T-helper 1 cell (primary cell): ENCODE measurements at regions not wholly inside any gene's neighbourhood (a gene's known extent, or its start where the extent isn't known, plus 50 kb on each side); places are given as distances from the start of the nearest gene placed in this dataset.

Source experiments
- DNase-seq, 5 donors: peaks; one replicate each; pipeline ENCODE4 v3.0.0-alpha.2; 2012 to 2020

DNA sequence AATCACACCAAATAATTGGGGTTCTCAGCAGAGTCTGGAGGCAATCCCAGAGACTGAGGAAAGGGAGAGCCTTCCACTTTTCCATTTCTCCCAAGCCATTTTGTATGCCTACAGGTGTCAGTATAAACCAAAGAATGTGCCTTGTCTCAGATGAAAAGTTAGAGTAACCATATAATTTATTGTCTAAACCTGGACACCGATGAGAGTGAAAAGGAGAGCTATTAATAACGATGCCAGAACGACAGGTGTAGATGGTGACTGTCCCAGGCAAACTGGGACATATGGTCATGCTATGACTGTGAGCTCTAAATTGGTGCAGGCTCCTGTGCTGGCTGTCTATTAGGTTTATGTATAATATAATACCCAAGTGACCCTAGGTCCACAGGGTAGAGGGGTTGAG, 219.6 kb downstream of the ARHGAP12 start:
- DNase-seq, result no peak

DNA sequence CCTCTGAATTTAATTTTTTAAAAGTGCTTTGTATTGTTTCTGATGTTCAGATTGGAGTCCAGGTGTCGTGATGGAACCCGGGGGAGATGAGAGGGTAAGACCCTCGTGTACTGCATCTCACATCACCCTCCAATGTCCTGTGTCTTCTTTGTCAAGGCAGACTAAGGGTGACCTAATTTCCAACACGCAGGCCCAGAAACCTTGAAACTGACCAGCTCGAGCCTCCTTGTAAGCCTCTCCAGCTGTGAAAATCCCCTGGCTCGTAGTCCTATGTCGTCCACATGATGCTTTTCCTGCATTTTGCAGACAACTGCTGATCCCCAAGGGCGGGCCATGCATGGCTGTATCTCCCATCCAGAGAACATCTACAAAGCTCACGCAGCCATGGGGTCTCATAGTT, 220.2 kb downstream of the ARHGAP12 start:
- no peak for DNase-seq

DNA sequence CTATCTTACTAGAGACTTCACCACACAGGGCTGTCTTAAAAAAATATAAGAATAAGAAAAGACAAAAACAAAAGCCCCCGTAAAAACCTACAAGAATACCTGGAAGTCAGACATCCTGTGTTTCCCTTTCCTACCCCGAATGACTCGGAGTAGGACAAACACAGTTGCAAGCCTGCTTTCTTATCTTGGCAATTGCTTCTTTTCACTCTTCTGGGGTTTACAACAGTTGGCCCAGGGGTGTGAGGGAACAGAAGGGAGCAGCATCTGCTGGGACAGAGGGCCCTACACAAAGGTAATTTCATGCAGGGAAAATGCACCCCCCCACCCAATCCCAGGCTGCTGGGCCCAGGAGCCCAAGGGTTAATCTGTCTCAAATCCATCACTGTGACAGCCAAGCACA, 220.6 kb downstream of the ARHGAP12 start:
- DNase-seq, result no peak

DNA sequence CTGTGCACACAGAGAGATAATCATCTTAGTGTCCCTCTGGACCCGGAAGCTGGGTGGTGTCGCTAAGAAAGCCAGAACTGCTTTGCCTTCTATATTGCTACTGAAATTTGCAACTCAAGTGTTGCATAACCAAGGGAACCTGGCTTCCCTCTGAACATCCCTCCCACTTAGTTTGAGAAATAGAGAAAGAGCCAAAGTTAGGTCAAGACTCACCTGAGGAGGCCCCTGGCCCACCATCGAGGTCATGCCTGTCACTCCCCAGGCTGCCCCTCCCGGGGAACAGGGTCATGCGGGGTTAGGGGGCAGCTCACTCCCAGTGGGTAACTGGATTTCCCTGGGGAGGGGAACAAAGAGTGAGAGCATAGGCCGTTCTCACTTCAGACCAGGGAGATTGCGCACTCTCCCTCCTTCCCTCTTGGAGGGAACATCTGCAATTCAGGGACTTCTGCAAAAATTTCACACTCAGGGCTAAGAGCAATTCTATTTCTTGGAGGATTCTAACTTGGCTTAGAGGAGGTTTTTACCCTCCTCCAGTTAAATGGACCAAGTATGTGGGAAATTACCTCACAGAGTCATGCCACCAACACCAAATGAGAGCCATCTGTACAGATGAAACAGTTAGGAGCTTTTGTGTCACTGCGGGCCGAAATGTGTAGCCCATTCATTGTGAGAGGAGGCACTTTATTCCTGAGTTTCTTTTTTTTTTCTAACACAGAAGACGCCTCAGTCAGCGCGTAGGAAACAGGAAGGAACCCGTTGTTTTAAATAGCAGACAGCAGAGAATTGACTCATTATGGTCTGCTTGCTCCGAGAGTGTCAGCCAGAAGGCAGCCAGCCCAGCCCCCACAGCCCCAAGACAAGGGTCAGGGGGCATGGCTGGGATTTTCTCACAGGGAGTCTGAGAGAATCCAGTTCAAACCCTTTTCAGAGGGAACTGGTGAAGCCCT, 221.3 kb downstream of the ARHGAP12 start:
- DNase-seq, result peak in 1 of 5 donors; percentile 84

DNA sequence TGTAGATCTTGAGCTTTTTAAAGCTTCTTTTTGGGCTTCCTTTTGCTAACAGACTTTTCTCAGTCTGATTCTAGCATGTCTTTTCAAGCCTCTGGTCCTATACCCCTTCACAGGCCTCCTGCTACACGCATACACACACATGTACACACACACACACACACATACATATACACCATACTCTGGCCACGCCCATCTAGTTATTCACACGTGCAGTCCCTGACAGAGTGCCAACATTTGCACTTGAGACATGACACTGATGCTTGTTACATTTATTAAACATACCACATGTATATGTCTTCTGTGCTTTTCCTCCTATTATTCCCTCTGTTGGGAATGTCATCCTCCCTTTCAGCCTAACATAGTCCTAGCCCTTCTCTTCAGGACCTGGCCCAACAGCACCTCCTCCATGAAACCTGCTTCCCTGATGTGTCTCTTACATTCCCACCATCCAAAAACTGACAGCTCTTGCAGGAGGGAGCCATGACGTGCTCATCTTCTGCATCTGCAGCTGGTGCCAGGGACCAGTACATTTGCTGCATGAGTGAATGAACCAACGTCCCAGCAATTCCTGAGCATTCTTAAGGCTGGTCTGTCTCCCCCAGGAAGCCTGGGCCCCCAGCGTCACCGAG, 222.1 kb downstream of the ARHGAP12 start:
- DNase-seq, result no peak

DNA sequence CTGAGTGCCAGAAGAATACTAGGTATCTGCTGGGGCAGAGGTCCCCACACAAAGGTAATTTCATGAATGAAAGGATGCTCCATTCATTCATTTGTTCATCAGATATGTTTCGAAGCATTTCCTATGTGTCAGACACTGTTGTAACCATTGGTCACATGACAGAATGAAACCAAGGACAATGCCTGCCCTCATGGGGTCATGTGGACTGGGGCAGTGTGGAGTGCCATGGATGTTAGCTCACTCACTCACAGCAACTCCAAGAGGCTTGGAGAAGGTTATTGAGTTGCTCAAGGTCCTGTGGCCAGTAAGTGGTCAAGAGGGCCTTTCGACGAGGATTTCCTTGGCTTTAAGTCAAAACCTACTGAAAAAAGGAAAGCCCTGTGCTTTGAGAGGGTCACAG, 223.5 kb downstream of the ARHGAP12 start:
- no peak for DNase-seq

- no peak for DNase-seq
These were observed 224.4 kb downstream of the ARHGAP12 start for GRCh38 chr10:31704195-31704594.

DNA sequence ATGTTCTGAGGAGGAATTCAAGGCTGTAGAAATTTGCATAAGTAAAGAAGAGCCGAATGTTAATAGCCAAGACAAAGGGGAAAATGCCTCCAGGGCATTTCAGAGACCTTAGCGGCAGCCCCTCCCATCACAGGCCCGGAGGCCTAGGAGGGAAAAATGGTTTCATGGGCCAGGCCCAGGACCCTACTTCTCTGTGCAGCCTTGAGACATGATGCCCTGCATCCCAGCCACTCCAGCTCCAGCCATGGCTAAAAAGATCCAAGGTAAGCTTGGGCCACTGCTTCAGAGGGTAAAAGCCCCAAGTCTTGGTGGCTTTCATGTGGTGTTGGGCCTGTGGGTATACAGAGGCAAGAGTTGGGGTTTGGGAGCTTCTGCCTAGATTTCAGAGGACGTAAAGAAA, 225.7 kb downstream of the ARHGAP12 start:
- DNase-seq, result no peak

DNA sequence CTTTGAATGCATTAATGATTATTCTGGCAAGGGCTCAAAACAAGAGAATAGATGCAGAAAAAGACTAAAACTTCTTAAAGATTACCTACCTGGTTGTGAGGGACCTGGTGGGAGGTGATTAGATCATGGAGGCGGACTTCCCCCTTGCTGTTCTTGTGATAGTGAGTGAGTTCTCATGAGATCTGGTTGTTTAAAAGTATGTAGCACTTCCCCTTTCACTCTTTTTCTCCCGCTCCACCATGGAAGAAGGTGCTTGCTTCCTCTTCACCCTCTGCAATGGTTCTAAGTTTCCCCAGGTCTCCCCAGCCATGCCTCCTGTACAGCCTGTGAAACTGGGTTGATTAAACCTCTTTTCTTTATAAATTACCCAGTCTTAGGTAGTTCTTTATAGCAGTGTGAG, 226.6 kb downstream of the ARHGAP12 start:
- no peak for DNase-seq

DNA sequence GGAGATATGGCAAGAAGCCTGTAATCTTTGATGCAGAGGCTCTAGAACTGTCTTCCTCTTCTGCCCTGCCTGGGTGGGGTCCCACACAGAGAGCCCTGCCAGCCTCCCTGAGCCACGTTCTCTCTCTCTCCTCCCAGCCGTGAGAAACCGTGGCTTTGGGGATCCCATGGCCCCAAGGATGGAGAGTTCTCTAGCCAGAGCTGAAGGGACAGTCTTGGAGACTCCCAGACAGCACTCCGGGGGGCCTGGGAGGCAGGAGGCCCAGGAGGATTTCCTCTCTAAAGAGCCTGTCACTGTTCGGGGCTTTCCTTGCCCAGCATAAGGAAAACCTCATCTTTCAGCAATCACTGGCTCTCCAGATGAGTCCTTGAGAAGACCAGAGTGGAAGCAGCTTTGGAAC, 227.1 kb downstream of the ARHGAP12 start:
- DNase-seq, result no peak

- no peak for DNase-seq
These were observed 228.4 kb downstream of the ARHGAP12 start for GRCh38 chr10:31700181-31700611.

DNA sequence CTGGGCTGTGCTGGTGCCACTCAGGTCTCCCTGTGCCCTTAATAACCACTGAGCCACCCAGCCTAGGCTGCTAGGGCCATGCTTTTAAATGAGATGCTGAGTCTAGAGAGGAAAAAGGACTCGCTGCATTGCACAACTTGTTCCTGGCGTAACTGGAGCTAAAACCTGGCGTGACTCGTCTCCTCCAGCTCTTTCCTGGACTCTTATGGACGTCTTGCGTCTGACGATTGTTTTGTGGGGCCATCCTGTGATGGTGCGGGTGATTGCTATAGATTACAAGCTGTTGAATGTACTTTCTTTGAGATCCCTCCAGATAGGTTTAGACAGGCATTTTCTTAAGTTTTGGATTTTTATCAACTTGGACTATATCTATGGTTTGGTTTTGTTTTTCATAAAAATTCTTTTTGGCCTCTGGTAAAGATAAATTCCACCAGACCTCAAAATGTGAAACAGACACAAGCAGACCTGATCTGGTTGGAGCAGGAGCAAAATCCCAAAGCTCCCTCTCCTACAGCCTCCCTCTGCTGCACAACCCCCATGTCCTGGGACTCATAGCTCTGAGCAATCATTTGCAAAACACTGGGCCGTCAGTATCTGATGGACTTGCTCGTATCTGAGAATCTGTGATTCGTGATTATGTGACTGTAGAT, 230.3 kb downstream of the ARHGAP12 start:
- no peak for DNase-seq

- DNase-seq, result no peak
These were observed 231.1 kb downstream of the ARHGAP12 start for GRCh38 chr10:31697271-31698180.

- DNase-seq, result no peak
These were observed 233.4 kb downstream of the ARHGAP12 start for GRCh38 chr10:31694929-31695837.

GRCh38 chr10:31694126-31694685, 234.4 kb downstream of the ARHGAP12 start:
- DNase-seq, result no peak

- no peak for DNase-seq
These were observed 235.1 kb downstream of the ARHGAP12 start for GRCh38 chr10:31693491-31693890.

DNA sequence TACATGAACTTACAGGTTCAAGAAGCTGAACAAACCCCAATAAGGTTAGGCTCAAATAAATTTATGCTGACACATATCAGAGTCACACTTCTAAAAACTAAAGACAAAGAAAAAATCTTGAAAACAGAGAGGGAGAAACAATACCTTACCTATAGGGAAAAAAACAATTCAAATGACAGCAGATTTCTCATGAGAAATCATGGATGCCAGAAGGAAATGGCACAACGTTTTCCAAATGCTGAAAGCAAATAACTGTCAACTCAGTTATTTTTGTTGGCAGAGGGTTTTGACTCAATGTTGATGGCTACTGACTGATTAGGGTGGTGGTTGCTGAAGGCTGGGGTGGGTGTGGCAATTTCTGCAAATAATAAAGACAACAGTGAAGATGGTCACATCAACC, 239.4 kb downstream of the ARHGAP12 start:
- no peak for DNase-seq

DNA sequence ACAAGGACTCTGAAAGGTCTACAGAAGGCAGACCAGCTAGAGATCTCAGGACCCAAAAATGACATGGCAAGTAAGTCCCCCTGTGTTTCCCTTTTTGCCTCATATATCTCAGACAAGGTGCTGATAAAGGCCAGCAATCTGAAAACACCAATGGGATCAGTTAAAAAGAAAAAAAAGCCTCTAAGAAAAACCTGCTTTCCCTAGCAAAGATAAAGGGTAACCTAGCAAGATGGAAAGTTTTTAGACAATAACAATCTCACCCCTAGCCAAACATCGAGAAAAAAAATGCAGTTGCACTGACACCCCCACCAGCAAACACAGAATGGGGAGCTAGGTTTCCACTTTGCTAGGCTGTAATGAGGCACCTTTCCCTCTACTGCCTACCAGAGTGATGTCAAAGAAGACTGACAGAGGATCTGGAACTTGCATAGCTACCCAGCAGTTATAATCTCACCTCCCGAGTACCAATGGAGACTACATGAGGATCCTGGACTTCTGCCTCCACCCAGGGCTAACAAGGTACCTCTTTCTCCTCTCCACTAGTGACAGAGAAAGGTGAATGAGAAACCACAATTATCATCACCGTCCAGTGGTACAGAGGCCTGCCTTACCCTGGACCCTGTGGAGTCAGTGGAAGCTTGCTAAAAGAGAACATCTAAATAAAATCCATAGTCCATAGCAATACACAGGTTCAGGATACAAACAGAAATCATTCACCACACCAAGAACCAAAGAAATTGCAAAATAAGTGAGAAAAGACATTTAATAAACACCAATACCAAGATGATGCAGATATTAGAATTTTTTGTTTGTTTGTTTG, 240.8 kb downstream of the ARHGAP12 start:
- DNase-seq, result peak in 1 of 5 donors; percentile 23

- no peak for DNase-seq
These were observed 242.0 kb downstream of the ARHGAP12 start for GRCh38 chr10:31686599-31686998.

- DNase-seq, result no peak
These were observed 244.9 kb downstream of the ARHGAP12 start for GRCh38 chr10:31683682-31684081.
